ENCODE measurements at regions not wholly inside any gene's neighbourhood (a gene's known extent, or its start where the extent isn't known, plus 50 kb on each side); places are given as distances from the start of the nearest gene placed in this dataset.

- TF ChIP-seq CTCF (conservative IDR thresholded peaks at IDR 0.05): no peak
- H3K36me3 ChIP-seq (ENCODE audit: control insufficient read depth, insufficient read depth, low read length): no peaks in the 10 kb centered on the region
- peaks cover 10% of the 10 kb centered on the region for H3K27me3 ChIP-seq (ENCODE audit: control insufficient read depth, insufficient read depth, low read length, poor library complexity, severe bottlenecking)
- H3K9me3 ChIP-seq (ENCODE audit: control insufficient read depth, low read length): no peaks in the 10 kb centered on the region
- no peak overlapping the region for H3K4me3 ChIP-seq (ENCODE audit: low read length)
- no peak overlapping the region for H3K9ac ChIP-seq (ENCODE audit: extremely low read depth, low read length, poor library complexity, severe bottlenecking)
- no peak for DNase-seq
- 100% methylated on average over 1 of the region's 1 CpG; no CpG with 5 or more reads in 1 of the 2 experiments for WGBS, 2 experiments (ENCODE audit: insufficient coverage in 1 of 2, insufficient read length in 1 of 2)
- Mint-ChIP-seq H3K4me1 (no peaks in the 10 kb centered on the region), H3K4me3 (no peak overlapping the region), H3K27me3 (ENCODE audit: insufficient read depth) (no peaks in the 10 kb centered on the region), H3K27ac (no peak overlapping the region), H3K36me3 (ENCODE audit: low read depth) (no peaks in the 10 kb centered on the region), H3K9me3 (no peaks in the 10 kb centered on the region)
- H3K4me1 ChIP-seq (ENCODE audit: control insufficient read depth, insufficient read depth, low read length): no peaks in the 10 kb centered on the region
- H3K27ac ChIP-seq (ENCODE audit: low read depth, low read length): no peak overlapping the region
Observed at GRCh38 chr6:133804265-133804664, 84.6 kb upstream of the TCF21 start.

- no peak overlapping the region for H3K27ac Mint-ChIP-seq
- no peak overlapping the region for H3K4me3 ChIP-seq (ENCODE audit: low read length)
- peaks cover 10% of the 10 kb centered on the region for H3K27me3 ChIP-seq (ENCODE audit: control insufficient read depth, insufficient read depth, low read length, poor library complexity, severe bottlenecking)
- H3K36me3 Mint-ChIP-seq (ENCODE audit: low read depth): no peaks in the 10 kb centered on the region
- DNase-seq: no peak
- H3K4me3 Mint-ChIP-seq: no peak overlapping the region
- no peak overlapping the region for H3K27ac ChIP-seq (ENCODE audit: low read depth, low read length)
- no peaks in the 10 kb centered on the region for H3K27me3 Mint-ChIP-seq (ENCODE audit: insufficient read depth)
- H3K4me1 ChIP-seq (ENCODE audit: control insufficient read depth, insufficient read depth, low read length): no peaks in the 10 kb centered on the region
- 95 to 97% methylated on average over 2 of the region's 2 CpGs for whole genome bisulfite sequencing, 2 experiments (ENCODE audit: insufficient coverage in 1 of 2, insufficient read length in 1 of 2)
- no peaks in the 10 kb centered on the region for H3K4me1 Mint-ChIP-seq
- H3K9ac ChIP-seq (ENCODE audit: extremely low read depth, low read length, poor library complexity, severe bottlenecking): no peak overlapping the region
- H3K9me3 Mint-ChIP-seq: no peaks in the 10 kb centered on the region
- H3K9me3 ChIP-seq (ENCODE audit: control insufficient read depth, low read length): peaks cover 14% of the 10 kb centered on the region
- no peaks in the 10 kb centered on the region for H3K36me3 ChIP-seq (ENCODE audit: control insufficient read depth, insufficient read depth, low read length)
- no peak for TF ChIP-seq CTCF (conservative IDR thresholded peaks at IDR 0.05)
Observed at GRCh38 chr6:133805876-133806275, 83.0 kb upstream of the TCF21 start.

- no peak overlapping the region for H3K27ac ChIP-seq (ENCODE audit: low read depth, low read length)
- 95% methylated on average over 1 of the region's 1 CpG; no CpG with 5 or more reads in 1 of the 2 experiments for WGBS, 2 experiments (ENCODE audit: insufficient coverage in 1 of 2, insufficient read length in 1 of 2)
- DNase-seq: no peak
- H3K36me3 Mint-ChIP-seq (ENCODE audit: low read depth): no peaks in the 10 kb centered on the region
- no peaks in the 10 kb centered on the region for H3K27me3 Mint-ChIP-seq (ENCODE audit: insufficient read depth)
- no peak overlapping the region for H3K4me3 ChIP-seq (ENCODE audit: low read length)
- H3K4me3 Mint-ChIP-seq: no peak overlapping the region
- H3K9ac ChIP-seq (ENCODE audit: extremely low read depth, low read length, poor library complexity, severe bottlenecking): no peak overlapping the region
- no peaks in the 10 kb centered on the region for H3K4me1 Mint-ChIP-seq
- H3K9me3 ChIP-seq (ENCODE audit: control insufficient read depth, low read length): peaks cover 20% of the 10 kb centered on the region
- no peak overlapping the region for H3K27ac Mint-ChIP-seq
- peaks cover 10% of the 10 kb centered on the region for H3K27me3 ChIP-seq (ENCODE audit: control insufficient read depth, insufficient read depth, low read length, poor library complexity, severe bottlenecking)
- H3K4me1 ChIP-seq (ENCODE audit: control insufficient read depth, insufficient read depth, low read length): no peaks in the 10 kb centered on the region
- H3K36me3 ChIP-seq (ENCODE audit: control insufficient read depth, insufficient read depth, low read length): no peaks in the 10 kb centered on the region
- TF ChIP-seq CTCF (conservative IDR thresholded peaks at IDR 0.05): no peak
- no peaks in the 10 kb centered on the region for H3K9me3 Mint-ChIP-seq
Observed at GRCh38 chr6:133806382-133807140, 82.4 kb upstream of the TCF21 start.

All from endodermal cell (in vitro differentiated cells).